Suppressor macrophage treated with lipopolysaccharide for 1 hour (primary cell): ENCODE measurements at regions not wholly inside any gene's neighbourhood (a gene's known extent, or its start where the extent isn't known, plus 50 kb on each side); places are given as distances from the start of the nearest gene placed in this dataset.
"Not testable (repeated sequence)": the region's sequence is repeated elsewhere in the genome, so short reads cannot be mapped to it uniquely, and the experiment has no call there.

Experiments used
- DNase-seq, 3 donors: peaks; one replicate each; pipeline ENCODE4 v3.0.0-alpha.2; 2020 to 2022

DNA sequence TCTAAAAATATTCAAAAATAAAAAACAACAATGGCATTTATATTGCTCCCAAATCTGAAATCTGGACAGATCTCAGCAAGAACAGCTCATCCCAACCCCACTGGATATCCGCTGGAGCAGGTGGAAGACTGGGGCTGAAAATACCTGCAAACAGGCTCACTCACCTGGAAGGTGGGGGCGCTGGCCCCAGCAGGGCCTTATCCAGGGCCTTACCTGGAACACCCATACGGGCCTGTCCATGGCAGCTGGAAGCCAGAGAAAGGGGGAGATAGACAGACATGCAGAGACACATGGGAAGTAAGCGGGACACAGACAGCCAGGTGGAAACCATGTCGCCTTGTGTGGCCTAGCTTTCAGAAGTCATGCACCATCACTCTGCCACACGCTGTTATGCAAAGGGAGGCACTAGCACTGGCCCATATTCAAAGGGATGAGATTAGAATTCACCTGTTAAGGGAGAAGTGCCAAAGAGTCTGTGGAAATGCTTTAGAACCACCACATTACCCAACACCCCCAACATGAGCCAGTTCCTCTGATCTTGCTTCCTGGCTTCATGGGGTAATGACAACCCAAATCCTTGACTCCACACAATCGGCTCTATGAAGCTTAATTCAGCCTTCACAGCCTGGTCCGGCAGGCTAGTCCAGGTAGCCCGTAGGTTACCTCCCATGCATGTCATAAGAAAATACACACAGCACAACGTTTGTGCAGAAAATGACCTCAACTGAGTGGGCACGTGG lies 99.0 kb upstream of the CDYL start:
- DNase-seq: peak in 1 of 3 donors; percentile 11

- no peak for DNase-seq
Observed at GRCh38 chr6:4676016-4676415, 100.2 kb upstream of the CDYL start.

GRCh38 chr6:4675121-4675520 lies 101.1 kb upstream of the CDYL start:
- DNase-seq: peak in 1 of 3 donors; percentile 6

GRCh38 chr6:4673861-4674260 lies 102.3 kb upstream of the CDYL start:
- peak in 1 of 3 donors; percentile 13 for DNase-seq

GRCh38 chr6:4672772-4673171 lies 103.4 kb upstream of the CDYL start:
- DNase-seq: peak; percentile 15 to 26 (median 25)

- DNase-seq: no peak
Observed at GRCh38 chr6:4671587-4672115, 104.6 kb upstream of the CDYL start.

- no peak for DNase-seq
Observed at GRCh38 chr6:4670824-4671409, 105.3 kb upstream of the CDYL start.

DNA sequence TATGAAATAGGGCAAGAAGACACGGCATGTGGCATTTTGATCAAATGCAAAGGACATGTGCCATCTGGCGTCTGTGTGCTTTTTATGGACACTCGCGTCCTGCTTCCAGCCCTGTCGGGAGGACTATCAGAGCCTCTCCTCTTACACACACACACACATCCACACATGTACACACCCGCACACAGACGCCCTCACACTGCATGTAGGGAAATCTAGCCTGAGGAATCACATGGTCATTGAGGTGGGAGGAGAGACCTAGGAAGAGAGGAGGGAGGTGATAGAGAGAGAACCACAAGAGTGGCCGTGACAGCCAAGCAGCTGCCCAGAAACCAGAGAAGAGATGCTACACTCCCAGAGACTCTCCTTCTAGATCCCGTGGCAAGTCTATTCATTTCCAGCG lies 105.9 kb upstream of the CDYL start:
- no peak for DNase-seq

- DNase-seq: peak; percentile 60 to 70 (median 67)
Observed at GRCh38 chr6:4668271-4669179, 107.7 kb upstream of the CDYL start.

GRCh38 chr6:4667591-4667990 lies 108.6 kb upstream of the CDYL start:
- DNase-seq: no peak

DNA sequence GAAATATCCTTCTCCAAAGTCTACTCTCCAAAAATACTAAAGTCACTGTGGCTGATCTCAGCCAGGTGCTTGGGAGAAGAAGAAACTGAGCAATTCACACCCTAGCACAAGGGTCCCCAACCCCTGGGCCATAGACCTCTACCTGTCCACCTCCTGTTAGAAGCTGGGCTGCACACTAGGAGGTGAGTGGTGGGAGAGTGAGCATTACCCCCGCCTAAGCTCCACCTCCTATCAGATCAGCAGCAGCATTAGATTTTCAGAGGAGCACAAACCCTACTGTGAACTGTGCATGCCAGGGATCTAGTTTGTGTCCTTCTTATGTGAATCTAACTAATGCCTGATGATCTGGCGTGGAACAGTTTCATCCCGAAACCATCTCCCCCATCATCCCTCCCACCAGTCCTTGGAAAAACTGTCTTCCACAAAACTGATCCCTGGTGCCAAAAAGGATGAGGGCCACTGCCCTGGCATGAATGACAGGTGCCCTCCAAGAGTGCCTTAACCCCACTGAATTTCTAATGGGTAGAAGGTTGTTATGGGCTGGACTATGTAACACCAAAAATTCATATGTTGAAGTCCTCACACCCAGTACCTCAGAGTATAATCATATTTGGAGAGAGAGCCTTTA lies 109.2 kb upstream of the CDYL start:
- DNase-seq: no peak

GRCh38 chr6:4665489-4666417 lies 110.5 kb upstream of the CDYL start:
- no peak for DNase-seq

- no peak for DNase-seq
Observed at GRCh38 chr6:4664911-4665310, 111.3 kb upstream of the CDYL start.

DNA sequence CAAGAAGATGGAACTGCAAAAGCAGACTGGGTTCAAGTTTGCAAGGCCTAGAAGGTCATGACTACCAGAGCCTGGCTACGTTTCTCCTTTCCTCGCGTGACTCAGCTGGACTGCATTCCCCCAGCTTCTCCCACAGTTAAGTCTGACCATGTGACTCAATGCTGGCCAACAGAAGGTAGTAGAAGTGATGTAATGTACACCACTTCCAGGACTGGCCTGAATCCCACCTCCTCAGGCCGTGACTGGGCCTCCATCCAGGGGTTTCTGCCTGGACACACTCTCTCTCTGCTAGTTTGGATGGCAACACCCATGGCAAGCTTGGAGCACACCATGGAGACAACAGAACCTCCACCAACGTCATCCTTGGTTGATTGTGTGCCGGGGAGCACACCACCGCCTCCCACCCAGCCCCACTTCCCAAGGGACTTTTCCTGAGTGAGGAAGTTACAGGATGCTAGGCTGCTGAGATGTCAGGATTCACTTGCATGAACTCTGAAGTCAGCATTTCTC lies 112.0 kb upstream of the CDYL start:
- DNase-seq: peak; percentile 51 to 63 (median 52)

GRCh38 chr6:4662886-4663285 lies 113.3 kb upstream of the CDYL start:
- no peak for DNase-seq

DNA sequence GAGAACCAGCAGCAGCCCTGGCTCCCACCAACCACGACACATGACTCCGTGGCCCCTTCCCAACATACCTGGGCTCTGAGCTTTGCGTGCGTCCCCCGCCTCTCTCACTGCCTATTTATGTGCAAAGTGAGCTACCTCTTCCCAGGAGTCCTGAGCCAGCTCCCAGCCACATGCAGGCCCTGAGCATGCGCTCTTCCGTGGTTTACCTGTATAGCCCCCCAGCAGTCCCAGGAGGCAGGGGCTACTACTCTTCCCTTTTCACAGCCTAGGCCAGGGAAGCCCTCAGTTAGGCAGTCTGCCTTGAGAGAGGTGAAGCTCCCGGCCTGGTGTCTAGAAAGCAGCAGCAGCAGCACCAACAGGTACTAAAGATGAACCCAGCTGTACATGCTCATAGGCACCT lies 114.8 kb upstream of the CDYL start:
- DNase-seq: no peak

GRCh38 chr6:4660377-4661321 lies 115.6 kb upstream of the CDYL start:
- no peak for DNase-seq

DNA sequence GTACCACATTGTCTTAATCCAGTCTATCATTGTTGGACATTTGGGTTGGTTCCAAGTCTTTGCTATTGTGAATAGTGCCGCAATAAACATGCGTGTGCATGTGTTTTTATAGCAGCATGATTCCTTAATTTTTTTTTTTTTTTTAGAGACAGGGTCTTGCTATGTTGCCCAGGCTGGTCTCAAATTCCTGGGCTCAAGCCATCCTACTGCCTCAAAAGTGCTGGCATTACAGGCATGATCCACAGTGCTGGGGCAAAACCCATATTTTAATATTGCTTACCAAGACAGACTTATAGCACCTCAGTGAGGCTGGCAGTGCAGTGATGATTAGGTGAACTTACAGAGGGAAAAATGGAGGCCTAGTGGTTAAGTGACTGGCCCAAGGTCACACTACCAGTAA lies 116.5 kb upstream of the CDYL start:
- DNase-seq: not testable (repeated sequence)

DNA sequence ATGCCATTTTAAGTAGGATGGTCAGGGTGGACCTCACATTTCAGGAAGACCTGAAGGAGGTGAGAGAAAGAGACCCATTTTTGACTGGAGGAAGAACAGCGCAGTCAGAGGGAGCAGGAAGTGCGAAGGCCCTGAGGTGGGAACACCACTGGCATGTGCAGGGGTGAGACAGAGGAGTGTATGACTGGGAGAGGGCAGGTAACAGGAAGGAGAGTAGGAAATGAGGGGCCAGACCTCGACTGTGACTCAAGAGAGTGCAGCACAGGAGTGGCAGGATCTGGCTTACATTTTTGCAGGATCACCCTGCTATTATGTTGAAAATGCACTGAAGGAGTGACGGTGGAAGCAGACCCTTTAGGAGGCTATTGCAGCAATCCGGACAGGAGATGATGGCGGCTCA lies 117.7 kb upstream of the CDYL start:
- no peak for DNase-seq

- no peak for DNase-seq
Observed at GRCh38 chr6:4656106-4656505, 120.1 kb upstream of the CDYL start.
